PC-3 (cell line): ENCODE measurements at regions not wholly inside any gene's neighbourhood (a gene's known extent, or its start where the extent isn't known, plus 50 kb on each side); places are given as distances from the start of the nearest gene placed in this dataset.

Source experiments
- ATAC-seq: fragments of 200-7000 bp; cut with Tn5 transposase; 2 replicates; pipeline ENCODE4 v1.9.1; 2020; ENCODE audit warnings: mild to moderate bottlenecking, moderate library complexity
- BruUV-seq: library from RNA; stranded (reverse); fragments of 400-500 nt; replicated peaks from 2 replicates; lab custom pipeline; 2021; lab: Mats Ljungman, UMichigan
- CTCF ChIA-PET: fragments of 300-600 bp; sonication (Branson Sonifier 250); formaldehyde crosslinking; loops from one replicate; lab custom pipeline; 2022; ENCODE audit warnings: antibody characterized with exemption; lab: Charles Lee
- POLR2A ChIA-PET: fragments of 300-600 bp; sonication (Branson Sonifier 250); formaldehyde crosslinking; loops from one replicate; lab custom pipeline; 2022; ENCODE audit warnings: antibody characterized with exemption; ENCODE audit not compliant: unreplicated experiment; lab: Charles Lee
- DNase-seq: peaks from one replicate; pipeline ENCODE4 v3.0.0-alpha.2; 2015
- H2AFZ ChIP-seq: fragments of 300-600 bp; sonication (generic); 2 replicates; pipeline ENCODE4 v1.6.0; 2016; ENCODE audit warnings: antibody characterized with exemption, low read length
- H3F3A ChIP-seq: fragments of 300-600 bp; sonication (generic); one replicate; pipeline ENCODE4 v1.6.0; 2017; ENCODE audit warnings: antibody characterized with exemption, low read length, control low read depth, mild to moderate bottlenecking; ENCODE audit not compliant: unreplicated experiment
- H3K27ac ChIP-seq: fragments of 300-600 bp; sonication (generic); 2 replicates; pipeline ENCODE4 v1.5.1; 2016; ENCODE audit warnings: mild to moderate bottlenecking, low read length
- H3K27me3 ChIP-seq: fragments of 300-600 bp; sonication (generic); 2 replicates; pipeline ENCODE4 v1.6.1; 2016; ENCODE audit warnings: low read length, mixed read lengths
- H3K36me3 ChIP-seq: fragments of 300-600 bp; sonication (generic); 2 replicates; pipeline ENCODE4 v1.6.1; 2016; ENCODE audit warnings: low read depth, mixed run types, low read length, mixed read lengths
- H3K4me1 ChIP-seq: fragments of 300-600 bp; sonication (generic); 2 replicates; pipeline ENCODE4 v1.5.1; 2016; ENCODE audit warnings: low read length; ENCODE audit not compliant: insufficient read depth
- H3K4me2 ChIP-seq: fragments of 300-600 bp; sonication (generic); 2 replicates; pipeline ENCODE4 v1.6.0; 2016; ENCODE audit warnings: low read length
- H3K4me3 ChIP-seq: fragments of 300-600 bp; sonication (generic); 2 replicates; pipeline ENCODE4 v1.5.1; 2016; ENCODE audit warnings: mild to moderate bottlenecking, low read length, mixed read lengths
- H3K79me2 ChIP-seq: fragments of 300-600 bp; sonication (generic); 2 replicates; pipeline ENCODE4 v1.6.1; 2017; ENCODE audit warnings: low read length, mixed read lengths
- H3K9ac ChIP-seq: fragments of 300-600 bp; sonication (generic); 2 replicates; pipeline ENCODE4 v1.6.0; 2016; ENCODE audit warnings: mild to moderate bottlenecking, low read length
- H3K9me2 ChIP-seq: fragments of 300-600 bp; sonication (generic); replicated peaks from 2 replicates; pipeline ENCODE4 v1.6.1; 2016; ENCODE audit warnings: mixed run types, low read length, mixed read lengths
- H3K9me3 ChIP-seq: fragments of 300-600 bp; sonication (generic); 2 replicates; pipeline ENCODE4 v1.6.1; 2016; ENCODE audit warnings: low read length, mixed read lengths
- H4K20me1 ChIP-seq: fragments of 300-600 bp; sonication (generic); 2 replicates; pipeline ENCODE4 v1.6.1; 2016; ENCODE audit warnings: low read length, mixed read lengths
- EZH2 ChIP-seq: fragments of 300-600 bp; sonication (generic); IDR thresholded peaks from one replicate; pipeline ENCODE4 v1.6.1; 2017; ENCODE audit warnings: antibody characterized with exemption, mild to moderate bottlenecking, low read length; ENCODE audit not compliant: unreplicated experiment
- EZH2phosphoT487 ChIP-seq: fragments of 300-600 bp; sonication (generic); IDR thresholded peaks from 2 replicates; pipeline ENCODE4 v1.6.1; 2018; ENCODE audit warnings: mild to moderate bottlenecking, antibody characterized with exemption, low read length, borderline replicate concordance
- intact Hi-C: fragments of 100-400 bp; cut with micrococcal nuclease; formaldehyde crosslinking; loops from 2 replicates; pipeline ENCODE4 v1.9.0; 2023
- TF ChIP-seq, protein P1 (sequence below): fragments of 300-600 bp; sonication (generic); conservative IDR thresholded peaks from 2 replicates; pipeline ENCODE4 v1.5.1; 2017; ENCODE audit warnings: antibody characterized with exemption, low read depth, mild to moderate bottlenecking, low read length

GRCh38 chr4:20022471-20022870 lies 229.2 kb upstream of the SLIT2 start:
- Histone ChIP-seq H3K9me3 (no peaks in the 10 kb centered on the region), H3K27me3 (no peaks in the 10 kb centered on the region), H3K9me2 (no peaks in the 10 kb centered on the region), H4K20me1 (no peaks in the 10 kb centered on the region), H3K4me2 (no peak overlapping the region), H3K9ac (no peak overlapping the region), H2AFZ (no peak overlapping the region), H3F3A (no peaks in the 10 kb centered on the region), H3K27ac (no peak overlapping the region), H3K4me3 (no peak overlapping the region), H3K79me2 (no peaks in the 10 kb centered on the region), H3K4me1 (peaks cover 24% of the 10 kb centered on the region), H3K36me3 (no peaks in the 10 kb centered on the region)
- BruUV-seq: no TSS peak
- ATAC-seq (no peak), DNase-seq (no peak)
- POLR2A ChIA-PET: no interaction called here
- intact Hi-C loops: no loop called here
- TF ChIP-seq EZH2: no peak
- TF ChIP-seq EZH2phosphoT487: no peak
- TF ChIP-seq, protein P1, sequence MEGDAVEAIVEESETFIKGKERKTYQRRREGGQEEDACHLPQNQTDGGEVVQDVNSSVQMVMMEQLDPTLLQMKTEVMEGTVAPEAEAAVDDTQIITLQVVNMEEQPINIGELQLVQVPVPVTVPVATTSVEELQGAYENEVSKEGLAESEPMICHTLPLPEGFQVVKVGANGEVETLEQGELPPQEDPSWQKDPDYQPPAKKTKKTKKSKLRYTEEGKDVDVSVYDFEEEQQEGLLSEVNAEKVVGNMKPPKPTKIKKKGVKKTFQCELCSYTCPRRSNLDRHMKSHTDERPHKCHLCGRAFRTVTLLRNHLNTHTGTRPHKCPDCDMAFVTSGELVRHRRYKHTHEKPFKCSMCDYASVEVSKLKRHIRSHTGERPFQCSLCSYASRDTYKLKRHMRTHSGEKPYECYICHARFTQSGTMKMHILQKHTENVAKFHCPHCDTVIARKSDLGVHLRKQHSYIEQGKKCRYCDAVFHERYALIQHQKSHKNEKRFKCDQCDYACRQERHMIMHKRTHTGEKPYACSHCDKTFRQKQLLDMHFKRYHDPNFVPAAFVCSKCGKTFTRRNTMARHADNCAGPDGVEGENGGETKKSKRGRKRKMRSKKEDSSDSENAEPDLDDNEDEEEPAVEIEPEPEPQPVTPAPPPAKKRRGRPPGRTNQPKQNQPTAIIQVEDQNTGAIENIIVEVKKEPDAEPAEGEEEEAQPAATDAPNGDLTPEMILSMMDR: no peak
- CTCF ChIA-PET: no interaction called here

- H4K20me1 ChIP-seq: no peaks in the 10 kb centered on the region
- H3K9ac ChIP-seq: peak overlapping the region; percentile 55
- POLR2A ChIA-PET: interaction anchor here (0.6 kb wide), 1 partner anchor 1305 kb away, joined by 4 read pairs; no protein-coding TSS in a partner anchor
- no peaks in the 10 kb centered on the region for H3K36me3 ChIP-seq
- H3K79me2 ChIP-seq: no peaks in the 10 kb centered on the region
- no peak overlapping the region for H2AFZ ChIP-seq
- no peak overlapping the region for H3K4me3 ChIP-seq
- intact Hi-C loops: no loop called here
- ATAC-seq (peak; percentile 15), DNase-seq (peak; percentile 75)
- no peaks in the 10 kb centered on the region for H3K9me3 ChIP-seq
- peak overlapping the region; percentile 49; the same call in 1 of the 2 replicates for H3K4me2 ChIP-seq
- no peaks in the 10 kb centered on the region for H3K9me2 ChIP-seq
- no peaks in the 10 kb centered on the region for H3K27me3 ChIP-seq
- H3F3A ChIP-seq: no peaks in the 10 kb centered on the region
- peak overlapping the region; percentile 89 for H3K27ac ChIP-seq
- BruUV-seq: no TSS peak
- H3K4me1 ChIP-seq: peaks cover 40% of the 10 kb centered on the region
- CTCF ChIA-PET: no interaction called here
- TF ChIP-seq, protein P1: no peak
- TF ChIP-seq EZH2 (no peak), EZH2phosphoT487 (no peak)
Observed at GRCh38 chr4:20020056-20020455, 231.6 kb upstream of the SLIT2 start.

- TF ChIP-seq EZH2: no peak
- TF ChIP-seq, protein P1: no peak
- no peak for TF ChIP-seq EZH2phosphoT487
- CTCF ChIA-PET: no interaction called here
- Histone ChIP-seq H3K9me2 (no peaks in the 10 kb centered on the region), H3K4me1 (peaks cover 43% of the 10 kb centered on the region), H3K79me2 (no peaks in the 10 kb centered on the region), H3K9me3 (no peaks in the 10 kb centered on the region), H3K36me3 (no peaks in the 10 kb centered on the region), H4K20me1 (no peaks in the 10 kb centered on the region), H3K27ac (peak overlapping the region; percentile 89), H3F3A (no peaks in the 10 kb centered on the region), H2AFZ (no peak overlapping the region), H3K9ac (peak overlapping the region; percentile 38), H3K4me3 (no peak overlapping the region), H3K27me3 (no peaks in the 10 kb centered on the region), H3K4me2 (peak overlapping the region; percentile 29)
- intact Hi-C loops: loop anchor here (2.0 to 5.0 kb wide), 2 partner anchors 175 to 228 kb away; no protein-coding TSS in a partner anchor
- ATAC-seq: peak; percentile 66
- POLR2A ChIA-PET: interaction anchor here (0.6 kb wide), 1 partner anchor 1304 kb away, joined by 4 read pairs; no protein-coding TSS in a partner anchor
- BruUV-seq: no TSS peak
- peak; percentile 82 for DNase-seq
Observed at GRCh38 chr4:20019310-20020015, 232.2 kb upstream of the SLIT2 start.
